Heart right ventricle (tissue), 16 donors: ENCODE measurements at regions not wholly inside any gene's neighbourhood (a gene's known extent, or its start where the extent isn't known, plus 50 kb on each side); places are given as distances from the start of the nearest gene placed in this dataset.

Source experiments
- ATAC-seq, 8 donors: fragments of 200-7000 bp; cut with Tn5 transposase; one replicate each; pipeline ENCODE4 v1.9.1; 2020; ENCODE audit warnings: mild to moderate bottlenecking in 8 of 8, moderate library complexity in 8 of 8, moderate number of reproducible peaks in 1 of 8
- DNase-seq, 2 donors: peaks; one replicate each; pipeline ENCODE4 v3.0.0-alpha.2; 2020
- H3K27ac ChIP-seq, 10 donors: fragments of 200-600 bp; sonication (generic) in 2 of 10; one replicate each; pipeline versions ENCODE4 v1.5.0 to v1.8.0; 2020 to 2022; ENCODE audit warnings: mild to moderate bottlenecking in 3 of 10
- H3K27me3 ChIP-seq, 7 donors: fragments of 200-600 bp; one replicate each; pipeline ENCODE4 v1.8.0; 2021 to 2022; ENCODE audit warnings: mild to moderate bottlenecking in 2 of 7
- H3K36me3 ChIP-seq, 9 donors: fragments of 200-600 bp; sonication (generic) in 1 of 9; one replicate each; pipeline versions ENCODE4 v1.5.0 to v1.8.0; 2020 to 2022; ENCODE audit warnings: mild to moderate bottlenecking in 2 of 9
- H3K4me1 ChIP-seq, 9 donors: fragments of 200-600 bp; sonication (generic) in 1 of 9; one replicate each; pipeline versions ENCODE4 v1.5.0 to v1.8.0; 2020 to 2022; ENCODE audit warnings: mild to moderate bottlenecking in 4 of 9
- H3K4me3 ChIP-seq, 10 donors: fragments of 200-600 bp; sonication (generic) in 2 of 10; one replicate each; pipeline versions ENCODE4 v1.5.0 to v1.8.0; 2020 to 2022; ENCODE audit warnings: mild to moderate bottlenecking in 7 of 10, moderate library complexity in 2 of 10
- H3K9me3 ChIP-seq, 11 donors: fragments of 200-600 bp in 10 of 11; sonication (generic) in 2 of 11; one replicate each; pipeline versions ENCODE4 v1.5.0 to v1.8.0; 2013 to 2022; ENCODE audit warnings: mild to moderate bottlenecking in 2 of 11, control low read depth in 1 of 11, moderate library complexity in 1 of 11
- WGBS, 2 donors: extraction: QIAGEN DNeasy Blood & Tissue Kit; methylation state at CpG; one replicate each; pipeline ENCODE4 v1.1.7; 2013; ENCODE audit warnings: inconsistent platforms in 1 of 2; 5-methylcytosine and 5-hydroxymethylcytosine counted together
- intact Hi-C, 10 donors: fragments of 100-400 bp; cut with DNase I; formaldehyde crosslinking; loops; one replicate each; pipeline versions ENCODE4 v1.11.1 to v1.14.2; 2022
- TF ChIP-seq, protein P1 (sequence below), 9 donors: fragments of 200-600 bp; sonication (generic) in 2 of 9; IDR thresholded peaks; one replicate each; pipeline versions ENCODE4 v1.5.0 to v1.8.0; 2021 to 2022; ENCODE audit warnings: antibody characterized with exemption in 9 of 9, mild to moderate bottlenecking in 5 of 9, moderate library complexity in 1 of 9
- donor health status: Arrhythmogenic right ventricular cardiomyopathy.
- donor health status: ischemic (EF 13 %, LVEDD 7.1; RV severe dilation, severe dysfunction).
- donor health status: healthy with polysubstance abuse.
- donor health status: DM: no; HTN: yes; CAD: no.
- donor health status: DM: no; HTN: no; CAD: no.
- donor health status: ischemic (EF 25% LVEDD 6.9; RV normal size, moderate dysfunction).
- donor health status: ischemic (EF 25% LVEDD 5.7; RV mildly dilated, moderate dysfunction).
- donor health status: healthy.
- donor health status: DM: yes; HTN: yes; CAD: no.
- donor health status: Ischemic cardiomyopathy.
- donor health status: ischemic (EF 35%, LVEDD 5.7; RV mildly dilated, moderate dysfunction).
- donor health status: nonischemic (EF 11% LVEDD 7.7; RV severe dilation, severe dysfunction).
- donor health status: DM: yes; HTN: yes; CAD: no.
- donor health status: PGD.
- donor health status: ischemic (EF 29% LVEDD 5.4; RV normal size, mild dysfunction).
- donor health status: nonischemic (EF 23%, LVEDD 6.1; RV moderate dilation, normal function).

DNA sequence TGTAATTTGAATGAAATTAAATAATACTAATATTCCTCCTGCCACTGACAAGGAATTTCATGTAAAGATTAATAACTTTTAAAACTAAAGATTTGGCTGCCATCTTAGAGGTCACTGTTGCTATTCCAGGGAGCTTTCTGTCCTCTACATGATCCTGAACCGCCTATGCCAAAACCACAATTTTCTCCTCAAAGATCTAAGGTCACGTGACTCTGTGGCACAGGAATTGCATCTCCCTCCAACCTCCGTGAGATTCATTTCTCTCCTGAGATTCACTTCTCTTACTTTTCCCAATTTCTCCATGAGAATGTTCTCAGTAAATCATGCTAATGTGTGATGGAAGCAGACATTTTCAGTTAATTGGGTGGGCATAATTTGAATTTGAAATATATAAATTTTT, 379.6 kb upstream of the TSHZ2 start:
- no peaks in the 10 kb centered on the region for H3K4me1 ChIP-seq
- DNase-seq: no peak
- WGBS, 2 donors: 88 to 89% methylated on average over 3 of the region's 3 CpGs
- TF ChIP-seq, protein P1, sequence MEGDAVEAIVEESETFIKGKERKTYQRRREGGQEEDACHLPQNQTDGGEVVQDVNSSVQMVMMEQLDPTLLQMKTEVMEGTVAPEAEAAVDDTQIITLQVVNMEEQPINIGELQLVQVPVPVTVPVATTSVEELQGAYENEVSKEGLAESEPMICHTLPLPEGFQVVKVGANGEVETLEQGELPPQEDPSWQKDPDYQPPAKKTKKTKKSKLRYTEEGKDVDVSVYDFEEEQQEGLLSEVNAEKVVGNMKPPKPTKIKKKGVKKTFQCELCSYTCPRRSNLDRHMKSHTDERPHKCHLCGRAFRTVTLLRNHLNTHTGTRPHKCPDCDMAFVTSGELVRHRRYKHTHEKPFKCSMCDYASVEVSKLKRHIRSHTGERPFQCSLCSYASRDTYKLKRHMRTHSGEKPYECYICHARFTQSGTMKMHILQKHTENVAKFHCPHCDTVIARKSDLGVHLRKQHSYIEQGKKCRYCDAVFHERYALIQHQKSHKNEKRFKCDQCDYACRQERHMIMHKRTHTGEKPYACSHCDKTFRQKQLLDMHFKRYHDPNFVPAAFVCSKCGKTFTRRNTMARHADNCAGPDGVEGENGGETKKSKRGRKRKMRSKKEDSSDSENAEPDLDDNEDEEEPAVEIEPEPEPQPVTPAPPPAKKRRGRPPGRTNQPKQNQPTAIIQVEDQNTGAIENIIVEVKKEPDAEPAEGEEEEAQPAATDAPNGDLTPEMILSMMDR (IDR thresholded peaks at IDR 0.05): no peak
- intact Hi-C loops: no loop called here
- H3K4me3 ChIP-seq: no peak overlapping the region
- no peaks in the 10 kb centered on the region for H3K9me3 ChIP-seq
- no peak for ATAC-seq
- H3K27me3 ChIP-seq: peaks cover 0 to 7% (median 0%) of the 10 kb centered on the region in 7 donors
- no peaks in the 10 kb centered on the region for H3K36me3 ChIP-seq
- H3K27ac ChIP-seq: no peak overlapping the region

DNA sequence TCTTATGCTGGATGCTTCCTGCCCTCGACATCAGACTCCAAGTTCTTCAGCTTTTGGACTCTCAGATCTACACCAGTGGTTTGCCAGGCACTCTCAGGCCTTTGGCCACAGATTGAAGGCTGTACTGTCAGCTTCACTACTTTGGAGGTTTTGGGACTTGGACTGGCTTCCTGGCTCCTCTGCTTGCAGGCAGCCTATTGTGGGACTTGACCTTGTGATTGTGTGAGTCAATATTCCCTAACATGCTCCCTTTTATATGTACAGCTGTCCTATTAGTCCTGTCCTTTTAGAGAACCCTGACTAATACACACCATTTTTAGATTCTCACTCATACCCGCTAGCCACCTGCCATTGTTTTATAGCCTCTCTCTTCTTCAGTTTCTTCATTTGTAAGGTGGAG, 382.1 kb upstream of the TSHZ2 start:
- no peaks in the 10 kb centered on the region for H3K36me3 ChIP-seq
- WGBS, 2 donors: 81 to 90% methylated on average over 2 of the region's 2 CpGs
- intact Hi-C loops: no loop called here
- H3K9me3 ChIP-seq: peaks cover 0 to 3% (median 0%) of the 10 kb centered on the region in 11 donors
- peaks cover 0 to 7% (median 0%) of the 10 kb centered on the region in 7 donors for H3K27me3 ChIP-seq
- H3K4me3 ChIP-seq: no peak overlapping the region
- no peak for DNase-seq
- no peak for ATAC-seq
- no peak overlapping the region for H3K27ac ChIP-seq
- TF ChIP-seq, protein P1 (IDR thresholded peaks at IDR 0.05): no peak
- no peaks in the 10 kb centered on the region for H3K4me1 ChIP-seq

DNA sequence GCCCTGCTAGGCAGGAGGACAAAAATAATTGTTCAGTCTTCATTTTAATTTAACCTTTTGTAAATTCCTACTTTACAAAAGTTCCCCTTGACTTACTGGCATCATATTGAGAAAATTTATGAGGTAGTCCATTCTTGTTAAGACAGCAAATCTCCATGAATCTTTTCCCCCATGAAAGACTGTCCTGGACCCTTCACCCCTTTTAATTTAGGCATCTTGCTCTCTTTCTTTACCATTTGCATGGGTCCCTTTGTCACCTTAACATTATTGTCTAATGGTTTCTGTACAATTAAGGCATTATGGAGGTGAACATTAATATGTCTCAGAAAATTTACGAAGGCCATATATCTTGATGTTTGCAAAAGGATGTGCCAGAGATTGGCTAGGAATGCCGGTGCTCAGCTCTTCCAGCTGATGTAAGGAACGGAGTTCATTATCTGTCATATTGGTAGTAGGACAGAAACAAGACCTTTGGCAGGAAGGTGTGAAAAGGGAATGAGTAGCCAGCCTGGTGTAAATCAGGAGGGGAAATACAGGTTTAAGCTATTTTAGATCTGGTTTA, 382.8 kb upstream of the TSHZ2 start:
- TF ChIP-seq, protein P1 (IDR thresholded peaks at IDR 0.05): no peak
- 59 to 68% methylated on average over 3 of the region's 3 CpGs for WGBS, 2 donors
- intact Hi-C loops: no loop called here

DNA sequence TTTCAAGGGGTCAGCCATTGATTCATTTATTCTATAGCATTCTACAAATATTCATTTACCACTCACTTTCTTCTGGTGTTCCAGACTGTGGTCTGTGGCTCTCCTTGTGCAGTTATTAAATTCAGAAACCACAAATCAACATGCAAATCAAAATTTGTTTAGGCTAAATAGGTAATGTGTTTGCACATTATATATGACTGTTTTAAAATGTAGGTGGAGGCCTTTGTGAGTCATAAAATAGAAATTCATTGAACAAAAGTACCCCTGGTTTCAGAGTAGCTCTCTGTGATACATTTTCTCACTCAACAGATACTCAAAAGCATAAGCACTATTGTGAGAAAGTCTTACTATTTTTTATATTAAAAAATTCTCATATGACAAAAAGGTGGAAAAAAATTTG, 385.5 kb upstream of the TSHZ2 start:
- H3K36me3 ChIP-seq: no peaks in the 10 kb centered on the region
- peaks cover 0 to 7% (median 0%) of the 10 kb centered on the region in 7 donors for H3K27me3 ChIP-seq
- H3K4me3 ChIP-seq: no peak overlapping the region
- ATAC-seq: no peak
- intact Hi-C loops: no loop called here
- H3K27ac ChIP-seq: no peak overlapping the region
- no peaks in the 10 kb centered on the region for H3K4me1 ChIP-seq
- no peak for DNase-seq
- TF ChIP-seq, protein P1 (IDR thresholded peaks at IDR 0.05): no peak
- peaks cover 0 to 3% (median 0%) of the 10 kb centered on the region in 11 donors for H3K9me3 ChIP-seq

More for the DNA sequence above, 382.8 kb upstream of the TSHZ2 start:
- no peaks in the 10 kb centered on the region for H3K4me1 ChIP-seq
- ATAC-seq (no peak), DNase-seq (no peak)
- peaks cover 0 to 7% (median 0%) of the 10 kb centered on the region in 7 donors for H3K27me3 ChIP-seq
- no peak overlapping the region for H3K27ac ChIP-seq
- no peak overlapping the region for H3K4me3 ChIP-seq
- peaks cover 0 to 3% (median 0%) of the 10 kb centered on the region in 11 donors for H3K9me3 ChIP-seq
- no peaks in the 10 kb centered on the region for H3K36me3 ChIP-seq
